ENCODE measurements at regions not wholly inside any gene's neighbourhood (a gene's known extent, or its start where the extent isn't known, plus 50 kb on each side); places are given as distances from the start of the nearest gene placed in this dataset.

- TF ChIP-seq, protein P1, sequence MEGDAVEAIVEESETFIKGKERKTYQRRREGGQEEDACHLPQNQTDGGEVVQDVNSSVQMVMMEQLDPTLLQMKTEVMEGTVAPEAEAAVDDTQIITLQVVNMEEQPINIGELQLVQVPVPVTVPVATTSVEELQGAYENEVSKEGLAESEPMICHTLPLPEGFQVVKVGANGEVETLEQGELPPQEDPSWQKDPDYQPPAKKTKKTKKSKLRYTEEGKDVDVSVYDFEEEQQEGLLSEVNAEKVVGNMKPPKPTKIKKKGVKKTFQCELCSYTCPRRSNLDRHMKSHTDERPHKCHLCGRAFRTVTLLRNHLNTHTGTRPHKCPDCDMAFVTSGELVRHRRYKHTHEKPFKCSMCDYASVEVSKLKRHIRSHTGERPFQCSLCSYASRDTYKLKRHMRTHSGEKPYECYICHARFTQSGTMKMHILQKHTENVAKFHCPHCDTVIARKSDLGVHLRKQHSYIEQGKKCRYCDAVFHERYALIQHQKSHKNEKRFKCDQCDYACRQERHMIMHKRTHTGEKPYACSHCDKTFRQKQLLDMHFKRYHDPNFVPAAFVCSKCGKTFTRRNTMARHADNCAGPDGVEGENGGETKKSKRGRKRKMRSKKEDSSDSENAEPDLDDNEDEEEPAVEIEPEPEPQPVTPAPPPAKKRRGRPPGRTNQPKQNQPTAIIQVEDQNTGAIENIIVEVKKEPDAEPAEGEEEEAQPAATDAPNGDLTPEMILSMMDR (IDR thresholded peaks at IDR 0.05 in 2 of 3, conservative IDR thresholded peaks at IDR 0.05 in 1 of 3; ENCODE audit: borderline replicate concordance in 1 of 3, insufficient read depth in 1 of 3, low read depth in 2 of 3, low read length in 2 of 3): no peak
- TF ChIP-seq JUND (IDR thresholded peaks at IDR 0.05) (no peak), SIN3A (IDR thresholded peaks at IDR 0.05; ENCODE audit: low read depth) (no peak)
These were observed 102.0 kb upstream of the ADAMTS19 start for GRCh38 chr5:129358069-129358468.
